ENCODE measurements at regions not wholly inside any gene's neighbourhood (a gene's known extent, or its start where the extent isn't known, plus 50 kb on each side); places are given as distances from the start of the nearest gene placed in this dataset.
"Not testable (repeated sequence)": the region's sequence is repeated elsewhere in the genome, so short reads cannot be mapped to it uniquely, and the experiment has no call there.

DNA sequence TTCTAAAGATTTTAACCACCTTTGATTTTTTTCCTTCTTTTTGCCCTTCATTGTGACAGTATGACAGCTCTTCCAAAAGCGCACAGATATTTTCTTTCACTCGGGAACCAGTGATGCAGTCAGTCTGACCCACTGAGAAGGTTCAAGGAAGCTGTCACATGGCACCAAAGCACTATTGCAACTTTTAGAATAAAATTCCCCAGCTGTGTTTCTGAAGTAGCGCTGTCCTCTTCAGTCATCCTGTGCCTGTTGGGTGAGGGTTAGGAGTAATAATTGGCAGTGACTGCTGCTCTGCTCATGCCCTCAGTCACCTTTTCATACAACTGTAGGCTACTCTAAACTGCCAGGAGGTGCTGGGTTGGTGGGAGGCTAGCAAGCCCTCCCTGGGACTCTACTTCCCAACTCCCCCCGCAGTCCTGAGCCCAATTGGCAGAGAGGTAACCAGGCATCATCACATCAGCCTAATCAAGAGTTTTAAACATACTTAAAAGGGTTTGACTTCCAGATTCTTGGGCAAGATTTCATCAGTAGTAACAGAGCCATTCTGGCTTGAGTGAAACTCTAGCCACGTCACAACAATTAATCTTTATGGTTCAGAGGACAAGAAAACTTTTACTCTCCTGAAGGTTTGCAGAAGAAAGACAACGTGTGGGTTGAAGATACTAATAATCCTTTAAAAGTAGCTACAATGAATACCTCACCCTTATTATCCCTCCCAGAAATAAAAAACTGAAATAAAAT, 473.3 kb downstream of the FBXO15 start:
- no peak for DNase-seq

DNA sequence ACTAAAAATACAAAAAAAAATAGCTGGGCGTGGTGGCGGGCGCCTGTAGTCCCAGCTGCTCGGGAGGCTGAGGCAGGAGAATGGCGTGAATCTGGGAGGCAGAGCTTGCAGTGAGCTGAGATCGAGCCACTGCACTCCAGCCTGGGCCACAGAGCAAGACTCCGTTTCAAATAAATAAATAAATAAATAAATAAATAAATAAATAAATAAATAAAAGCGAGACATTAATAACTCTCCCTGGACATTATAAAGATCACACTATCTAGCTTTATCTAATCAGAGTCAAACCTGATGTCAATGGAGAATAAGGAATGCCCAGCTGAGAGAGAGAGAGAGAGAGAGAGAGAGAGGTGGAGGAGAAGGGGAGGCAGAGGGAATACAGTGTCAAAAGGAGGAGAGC, 476.2 kb downstream of the FBXO15 start:
- DNase-seq, result not testable (repeated sequence)

DNA sequence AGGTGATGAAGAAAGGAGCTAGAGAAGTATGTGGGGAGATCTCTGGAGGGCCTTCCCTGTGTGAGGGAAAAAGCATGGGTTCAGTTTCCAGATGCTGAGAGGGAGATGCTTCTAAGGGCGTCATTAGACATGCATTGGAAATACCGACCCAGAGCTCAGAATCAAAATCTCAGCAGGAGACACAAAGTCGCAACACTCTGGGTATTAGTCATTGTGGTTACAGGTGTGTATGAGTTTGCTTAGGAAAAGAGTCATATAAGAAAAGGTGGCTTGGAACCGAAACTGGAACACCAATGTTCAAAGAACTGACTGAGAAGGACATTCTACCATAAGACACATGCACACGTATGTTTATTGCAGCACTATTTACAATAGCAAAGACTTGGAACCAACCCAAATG, 477.1 kb downstream of the FBXO15 start:
- no peak for DNase-seq

DNA sequence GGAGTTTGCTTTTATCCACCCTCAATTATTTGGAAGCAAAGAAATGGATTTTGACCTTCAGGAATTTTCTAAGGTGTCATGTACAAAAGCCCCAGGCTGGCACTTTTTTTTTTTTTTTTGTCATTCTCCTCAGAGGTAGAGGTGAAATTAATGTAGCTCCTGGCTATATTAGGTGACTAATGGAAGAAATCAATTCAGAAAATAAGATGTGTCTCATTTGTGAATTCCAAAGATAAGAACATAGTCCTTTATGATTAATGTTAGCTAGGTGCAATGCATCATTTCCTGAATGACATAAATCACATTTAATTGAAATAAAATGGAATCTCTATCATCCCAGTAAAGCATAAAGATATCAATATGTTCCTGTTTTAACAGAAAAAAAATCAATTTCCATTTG, 477.6 kb downstream of the FBXO15 start:
- no peak for DNase-seq

DNA sequence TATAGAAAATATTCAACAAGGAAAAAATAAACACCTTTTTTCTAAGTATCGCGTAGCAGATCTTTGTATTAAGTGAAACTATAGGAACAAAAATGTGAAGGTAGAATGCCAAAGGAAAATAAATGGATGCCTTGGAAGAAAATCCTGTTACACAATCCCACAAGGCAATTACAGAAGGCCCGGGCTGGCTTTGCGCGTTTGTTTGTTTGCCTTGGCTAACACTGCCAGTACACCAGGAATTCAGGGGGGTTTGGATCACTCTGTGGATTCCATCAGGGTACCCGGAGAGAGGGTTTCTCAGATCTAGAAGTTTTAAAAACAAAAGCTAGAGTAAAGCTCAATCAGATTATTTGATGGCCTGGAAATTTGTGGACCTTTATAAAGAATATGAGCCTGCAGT, 478.3 kb downstream of the FBXO15 start:
- no peak for DNase-seq

DNA sequence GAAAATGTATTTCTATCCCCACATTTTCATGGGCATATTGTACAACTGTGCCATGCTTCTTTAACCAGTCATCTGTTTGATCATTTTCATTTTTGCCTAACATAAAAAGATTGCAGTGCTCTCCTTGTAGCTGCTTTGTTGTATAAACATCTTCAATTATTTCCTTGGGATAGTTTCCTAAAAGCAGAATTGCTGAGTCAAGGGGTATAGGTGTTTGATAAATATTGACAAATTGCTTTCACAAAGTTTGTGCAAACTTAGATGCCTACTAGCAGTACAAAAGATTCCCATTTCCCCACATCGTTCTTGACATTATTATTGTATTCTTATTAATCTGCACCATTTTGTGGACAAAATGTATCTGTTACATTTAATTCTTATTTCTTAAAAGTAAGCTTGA, 479.6 kb downstream of the FBXO15 start:
- no peak for DNase-seq

DNA sequence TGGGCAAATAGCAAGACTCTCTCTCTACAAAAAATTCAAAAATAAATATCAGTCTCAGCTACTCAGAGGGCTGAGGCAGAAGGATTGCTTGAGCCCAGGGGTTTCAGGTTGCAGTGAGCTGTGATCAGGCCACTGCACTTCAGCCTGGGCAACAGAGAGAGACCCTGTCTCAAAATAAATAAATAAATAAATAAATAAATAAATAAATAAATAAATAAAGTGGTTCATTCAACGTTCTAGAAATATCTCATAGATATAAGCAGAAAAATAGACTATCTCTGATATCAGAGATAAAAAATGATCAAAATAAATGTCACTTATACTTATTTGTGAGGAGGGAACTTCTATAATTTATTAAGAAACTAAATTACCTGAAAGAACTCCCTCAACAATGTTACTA, 480.9 kb downstream of the FBXO15 start:
- no peak for DNase-seq

DNA sequence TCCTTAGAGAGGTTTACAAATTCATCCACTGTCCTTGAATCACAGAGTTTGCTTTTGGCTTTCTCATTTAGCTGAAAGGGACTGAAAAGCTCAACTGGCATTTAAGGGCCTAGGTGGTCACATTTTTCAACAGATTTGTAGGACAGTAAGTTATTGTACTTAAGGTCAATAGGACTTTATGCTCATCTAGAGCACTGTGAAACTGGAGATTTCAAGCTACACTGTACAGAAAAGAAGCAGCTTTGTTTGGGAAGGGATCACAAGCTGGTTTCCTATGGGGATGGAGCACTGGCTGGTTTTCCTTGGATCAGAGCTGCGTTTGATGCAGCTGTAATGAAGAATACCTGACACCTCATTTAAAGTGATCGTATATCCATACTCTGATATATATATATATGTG, 482.7 kb downstream of the FBXO15 start:
- DNase-seq, result no peak

DNA sequence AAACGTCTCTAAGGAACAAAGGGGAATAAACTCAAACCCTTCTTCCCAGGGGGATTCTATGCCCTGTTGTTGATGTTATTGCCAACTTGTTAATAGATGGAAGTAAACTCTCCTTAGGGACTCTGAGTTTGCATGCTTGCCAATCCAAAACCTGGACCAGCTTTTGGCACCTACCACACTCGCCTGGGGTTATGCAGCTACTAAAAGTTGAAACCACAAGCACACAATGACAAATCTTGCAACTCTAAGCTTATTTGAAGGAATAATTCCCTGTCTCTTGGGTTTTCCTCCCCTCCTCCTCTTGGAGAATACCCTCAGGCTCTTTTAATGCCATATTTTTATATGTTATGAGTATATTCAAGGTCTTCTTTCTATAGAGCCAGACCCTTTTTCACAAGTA, 484.1 kb downstream of the FBXO15 start:
- DNase-seq, result no peak

DNA sequence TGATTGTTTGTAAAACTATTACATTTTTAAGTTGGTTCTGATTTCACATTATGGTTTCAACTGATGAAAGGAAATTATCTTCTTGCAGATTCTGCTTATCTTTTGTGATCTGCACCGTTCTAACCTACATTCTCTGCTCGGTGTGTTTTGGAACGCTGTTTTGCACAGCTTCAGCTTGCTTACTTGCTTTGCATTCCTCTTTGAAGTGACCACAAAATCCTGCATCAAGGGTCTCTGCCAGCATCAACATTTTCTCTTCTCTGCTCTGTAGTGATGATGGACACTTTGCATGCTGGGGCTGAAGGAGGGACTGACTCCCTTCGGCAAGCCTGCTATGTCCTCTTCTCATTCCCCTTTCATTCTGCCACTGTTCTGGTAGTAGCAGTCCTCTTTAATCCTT, 485.2 kb downstream of the FBXO15 start:
- DNase-seq, result no peak

DNA sequence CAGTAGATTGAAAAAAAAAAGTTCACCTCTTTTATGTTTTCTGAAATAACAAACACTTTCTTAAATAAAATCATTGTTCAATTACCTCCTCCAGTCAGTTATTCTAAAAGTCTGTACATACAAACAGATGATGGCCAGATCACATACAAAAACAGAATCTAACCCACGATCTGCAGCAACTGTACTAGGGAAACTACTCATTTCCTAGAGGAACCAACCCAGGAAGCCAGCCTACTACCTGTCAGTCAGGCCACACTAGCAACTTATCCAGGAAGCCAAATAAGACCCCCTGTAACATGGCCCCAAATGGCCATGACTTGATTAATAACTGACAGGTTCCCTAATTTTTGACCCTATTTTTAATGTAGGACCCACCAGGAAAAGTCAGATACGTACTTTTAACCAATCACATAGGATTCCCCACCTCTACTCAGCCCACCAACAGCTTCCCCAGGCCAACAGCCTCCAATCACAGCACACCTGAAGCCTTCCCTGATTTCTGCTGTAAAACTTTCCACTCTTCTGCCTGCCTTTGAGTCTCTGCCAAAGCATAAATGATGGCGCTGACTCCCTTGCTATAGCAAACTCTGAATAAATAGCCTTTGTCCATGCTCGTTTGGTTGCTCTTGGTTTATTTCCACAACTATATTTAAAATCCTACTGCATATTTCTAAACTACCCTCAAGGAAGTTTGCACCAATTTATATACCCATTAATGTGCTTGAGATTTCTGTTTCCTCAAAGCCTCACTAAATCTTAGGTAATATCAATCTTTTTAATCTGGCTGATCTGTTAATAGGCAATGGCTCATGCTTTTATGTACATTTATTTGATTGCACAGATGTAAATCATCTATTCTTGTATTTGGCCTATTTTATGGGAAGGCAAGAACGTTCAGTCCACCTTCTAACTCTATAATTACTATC, 486.4 kb downstream of the FBXO15 start:
- DNase-seq, result no peak

DNA sequence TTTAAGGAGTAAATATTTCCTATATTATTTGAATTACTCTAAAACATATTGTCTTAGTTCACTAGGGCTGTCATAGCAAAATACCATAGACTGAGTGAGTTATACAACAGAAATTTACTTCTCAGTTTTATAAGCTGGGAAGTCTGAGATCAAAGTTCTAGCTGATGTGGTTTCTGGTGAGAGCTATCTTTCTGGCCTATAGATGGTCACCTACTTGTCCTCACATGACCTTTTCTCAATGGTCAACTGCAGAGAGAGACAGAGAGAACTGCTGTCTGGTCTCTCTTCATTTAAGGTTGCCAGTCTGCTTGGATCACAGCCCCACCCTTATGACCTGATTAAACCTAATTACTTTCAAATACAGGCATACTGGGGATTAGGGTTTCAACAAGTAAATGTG, 490.9 kb downstream of the FBXO15 start:
- DNase-seq, result no peak

DNA sequence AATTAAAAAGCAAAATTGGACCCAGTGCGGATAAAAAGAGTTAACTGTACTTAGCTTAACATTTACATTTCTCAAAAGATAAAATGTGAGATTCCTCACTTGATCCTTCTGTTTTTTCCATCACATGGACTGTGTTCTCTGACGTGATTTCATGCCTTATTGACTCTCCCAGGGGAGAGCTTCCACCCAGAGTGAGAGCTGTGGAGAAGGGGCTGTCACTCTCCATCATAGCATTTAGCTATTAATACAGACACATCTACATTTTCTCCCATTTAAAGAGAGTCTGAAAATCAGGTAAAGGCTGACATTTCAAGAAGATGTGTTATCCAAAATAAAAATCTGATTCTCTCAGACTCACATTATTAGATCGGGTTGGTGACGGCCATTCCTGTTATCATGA, 493.8 kb downstream of the FBXO15 start:
- no peak for DNase-seq

DNA sequence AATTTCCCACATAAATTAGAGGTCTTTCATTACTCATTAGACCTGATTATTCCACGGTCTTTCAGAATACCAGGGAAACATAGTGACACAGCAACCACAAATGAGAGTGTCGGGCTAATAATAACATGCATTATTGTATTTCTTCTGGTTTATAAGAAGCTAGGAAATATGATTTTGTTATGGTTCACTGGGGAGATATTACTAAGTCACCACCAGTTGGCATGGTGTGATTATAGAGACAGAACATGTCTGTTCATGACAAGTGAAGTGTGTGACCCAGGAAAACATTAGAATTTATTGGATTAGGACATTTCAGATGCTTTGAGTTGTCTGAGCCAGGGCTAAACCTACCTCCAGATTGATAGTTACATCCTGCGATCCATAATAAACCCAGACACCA, 494.4 kb downstream of the FBXO15 start:
- DNase-seq, result no peak

DNA sequence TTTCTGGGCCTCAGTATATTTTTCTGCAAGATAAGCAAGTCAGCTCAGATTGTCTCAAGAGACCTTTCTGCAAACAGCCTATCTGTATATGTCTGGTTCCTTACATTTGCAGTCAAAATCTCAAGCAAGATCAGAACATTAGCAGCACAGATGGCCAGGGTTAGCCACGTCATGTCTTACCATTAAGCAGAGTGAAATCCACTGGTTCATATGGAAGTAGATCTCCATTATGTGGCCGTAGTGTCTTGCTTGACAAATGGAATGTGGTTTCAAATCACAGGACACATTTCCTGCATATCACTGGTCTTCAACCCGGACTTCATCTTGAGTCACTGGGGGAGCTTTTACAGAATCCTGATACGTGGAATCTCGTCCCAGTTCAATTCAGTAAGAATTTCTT, 500.2 kb downstream of the FBXO15 start:
- DNase-seq, result no peak

DNA sequence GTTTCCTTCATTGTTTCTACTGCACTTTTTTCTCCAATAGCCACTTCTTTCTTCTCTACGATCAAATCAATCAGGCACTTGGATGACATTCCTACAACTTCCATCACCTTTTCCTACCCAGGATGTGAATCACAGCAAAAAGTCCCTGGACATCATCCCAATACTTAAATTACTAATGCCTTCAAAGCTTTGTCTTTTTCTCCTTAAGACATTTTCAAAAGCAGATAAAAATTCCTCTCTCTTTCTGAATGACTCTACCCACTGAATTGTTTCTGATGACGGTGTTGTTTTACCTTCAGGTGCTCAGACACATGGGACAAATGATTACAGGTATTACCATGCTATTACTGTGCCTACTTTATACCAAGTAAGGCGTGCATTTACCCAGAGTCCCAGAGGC, 500.9 kb downstream of the FBXO15 start:
- no peak for DNase-seq

DNA sequence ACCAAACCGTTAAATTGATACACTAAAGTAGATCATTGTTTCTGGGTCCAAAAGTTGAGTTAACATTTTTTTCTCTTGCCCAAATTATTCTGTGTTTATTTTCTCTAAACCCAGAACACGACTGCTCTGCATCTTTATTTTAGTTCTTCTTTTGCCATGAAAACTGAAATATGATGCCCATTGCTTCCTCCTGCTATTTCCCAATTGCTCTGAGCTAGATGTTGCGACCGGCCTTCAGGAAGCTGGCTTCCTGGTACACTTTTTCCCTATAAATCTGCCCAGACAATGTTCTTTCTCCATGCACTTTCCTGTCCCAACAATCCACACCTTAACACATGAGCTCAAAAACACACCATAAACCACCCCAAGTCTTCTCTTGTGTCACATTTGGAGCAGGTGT, 501.4 kb downstream of the FBXO15 start:
- no peak for DNase-seq

DNA sequence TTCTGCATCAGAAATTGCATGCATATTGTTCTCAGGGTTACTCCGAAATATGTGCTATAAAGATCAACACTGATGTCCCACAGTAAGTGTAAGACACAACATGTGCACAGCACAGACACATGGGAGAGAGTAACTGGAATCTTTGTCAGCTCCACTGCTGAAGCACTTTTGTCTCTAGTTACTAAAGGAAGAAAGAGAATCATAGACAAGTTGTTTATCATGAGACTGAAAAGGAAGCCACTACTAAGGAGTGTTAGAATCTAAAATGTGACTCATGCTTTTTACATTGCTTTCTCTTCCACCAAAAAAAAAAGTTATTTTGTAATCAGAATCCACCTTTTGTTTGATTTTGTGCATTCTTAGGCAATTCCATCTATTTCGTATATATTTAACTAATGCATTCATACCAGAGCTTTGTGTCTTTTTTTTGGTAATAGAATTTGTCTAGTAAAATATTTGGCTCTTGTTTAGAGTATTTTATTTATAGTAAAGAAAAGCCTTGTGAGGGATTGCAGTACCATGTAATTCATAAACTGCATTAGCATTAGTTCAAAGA, 502.4 kb downstream of the FBXO15 start:
- DNase-seq, result no peak

DNA sequence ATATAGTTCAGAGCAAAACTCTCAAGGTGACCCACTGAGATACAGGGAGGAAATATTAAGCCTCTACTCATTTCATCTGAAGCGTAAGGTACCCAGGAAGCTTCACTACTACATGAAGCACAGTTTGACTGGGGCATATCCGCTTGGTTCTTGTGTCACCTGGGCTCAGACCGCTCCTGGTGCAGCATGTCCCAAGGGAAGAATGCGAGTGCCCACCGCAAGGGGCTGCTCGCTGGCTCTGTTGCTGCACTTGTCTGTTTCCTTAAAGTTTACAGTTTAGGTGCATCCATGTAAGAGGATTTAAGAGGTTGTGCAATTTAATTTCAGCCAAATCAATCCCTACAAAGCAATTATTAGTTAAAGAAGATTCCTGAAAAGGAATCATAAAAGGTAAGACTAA, 507.8 kb downstream of the FBXO15 start:
- no peak for DNase-seq

DNA sequence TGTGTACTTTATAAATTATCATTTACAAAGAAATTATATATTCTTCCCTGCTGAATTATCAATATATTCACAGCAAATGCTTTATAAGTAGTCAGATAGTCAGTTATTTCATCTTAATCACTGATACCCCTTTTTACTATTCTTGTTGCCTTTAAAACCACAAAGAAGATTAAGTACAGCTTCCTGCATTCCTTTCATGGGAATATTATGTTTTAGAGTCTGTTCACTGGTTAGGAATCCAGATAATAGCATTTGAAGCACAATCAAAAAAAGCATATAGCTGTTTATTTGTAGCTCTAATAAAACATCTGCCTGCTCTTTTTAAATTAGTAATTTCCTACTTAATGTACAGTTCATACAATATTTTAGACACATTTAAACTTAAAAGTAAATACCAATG, 508.9 kb downstream of the FBXO15 start:
- no peak for DNase-seq

DNA sequence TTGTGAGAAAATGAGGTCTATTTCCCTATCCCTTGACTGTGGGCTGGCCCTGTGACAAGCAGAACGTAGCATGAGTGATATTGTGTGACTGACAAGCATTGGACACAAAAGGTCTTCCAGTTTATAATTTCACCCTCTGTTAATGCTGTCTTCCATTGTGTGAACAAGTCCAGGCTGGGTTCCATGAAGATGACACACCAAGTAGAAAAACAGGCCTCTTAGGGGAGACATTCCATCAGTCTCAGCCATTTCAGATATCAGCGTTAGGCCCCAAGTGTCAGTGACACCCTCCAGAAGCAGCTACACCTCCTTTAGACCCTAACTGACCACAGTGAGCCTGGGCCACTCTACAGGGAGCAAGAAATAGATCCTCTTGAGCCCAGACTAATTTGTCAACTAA, 511.3 kb downstream of the FBXO15 start:
- DNase-seq, result no peak

DNA sequence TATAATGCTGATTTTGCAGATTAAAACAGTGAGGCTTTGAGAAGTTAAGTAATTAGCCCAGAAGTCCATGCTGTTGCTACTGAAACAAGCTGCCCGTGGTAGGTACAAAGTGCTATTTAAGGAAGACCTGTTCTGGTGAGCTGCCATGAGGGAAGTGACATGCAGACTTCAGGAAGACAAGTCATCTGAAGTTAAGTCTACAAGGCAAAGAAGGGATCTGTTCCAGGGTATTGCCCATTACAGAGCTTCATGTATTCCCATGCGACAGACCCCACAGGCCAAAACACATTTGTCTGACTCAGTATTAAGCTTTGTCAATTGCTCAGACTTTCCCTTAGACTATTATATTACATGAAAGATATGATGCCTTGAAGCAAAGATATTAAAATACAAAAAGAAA, 520.8 kb downstream of the FBXO15 start:
- no peak for DNase-seq

DNA sequence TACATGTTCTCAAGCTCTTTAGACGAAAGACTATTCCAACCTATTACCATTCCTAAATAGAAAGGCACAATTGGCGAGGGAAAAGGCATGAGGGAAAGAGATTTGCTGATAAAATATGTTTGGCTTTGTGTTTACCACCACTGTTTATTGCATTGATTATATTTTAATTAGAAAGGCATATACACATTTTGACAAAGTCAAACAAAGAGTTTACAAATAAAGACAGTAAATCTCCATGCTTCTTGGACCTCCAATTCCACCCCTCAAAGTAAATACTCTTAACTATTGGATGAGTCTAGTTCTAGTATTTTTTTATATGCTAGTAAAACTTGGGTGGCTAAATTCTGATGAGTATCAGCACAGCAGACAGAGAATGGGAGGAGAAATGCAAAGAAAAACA, 521.4 kb downstream of the FBXO15 start:
- no peak for DNase-seq

DNA sequence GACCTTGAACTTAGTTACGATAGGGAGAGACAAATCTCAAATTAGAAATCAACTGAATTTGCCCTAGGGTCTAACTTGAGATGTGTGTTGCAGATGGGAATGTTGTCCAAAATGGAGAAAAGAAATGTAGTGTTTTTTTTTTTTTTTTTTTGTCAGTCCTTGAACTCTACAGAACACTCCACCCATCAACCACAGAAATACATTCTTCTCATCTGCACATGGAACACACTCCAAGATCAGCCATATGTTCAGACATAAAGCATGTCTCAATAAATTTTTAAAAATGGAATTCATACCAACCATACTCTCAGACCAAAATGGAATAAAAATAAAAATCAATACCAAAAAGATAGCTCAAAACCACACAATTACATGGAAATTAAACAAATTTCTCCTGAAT, 526.5 kb downstream of the FBXO15 start:
- DNase-seq, result no peak

Measured in CD4-positive, alpha-beta T cell treated with Interferon gamma for 1 hour (primary cell).